ENCODE measurements at regions not wholly inside any gene's neighbourhood (a gene's known extent, or its start where the extent isn't known, plus 50 kb on each side); places are given as distances from the start of the nearest gene placed in this dataset.

GRCh38 chr5:62695274-62695673, 116.7 kb downstream of the LRRC70 start:
- H3K27me3 ChIP-seq (ENCODE audit: insufficient read depth, low read length), result no peaks in the 10 kb centered on the region; the same call in 1 of the 2 replicates
- WGBS (ENCODE audit: extremely low coverage, insufficient read length, low lambda C conversion rate), result no CpG with 5 or more reads among the region's 3 CpGs
- no peaks in the 10 kb centered on the region for H3K79me2 ChIP-seq (ENCODE audit: insufficient read depth, low read length)
- H4K5ac ChIP-seq (ENCODE audit: insufficient read length, low read depth, low read length), result no peak overlapping the region
- H3K4me2 ChIP-seq (ENCODE audit: insufficient read depth, insufficient read length, low read length), result no peak overlapping the region
- Mint-ChIP-seq H3K4me3 (no peak overlapping the region), H3K36me3 (ENCODE audit: insufficient read depth in 1 of 3, low read depth in 3 of 3) (peaks cover 2 to 4% (median 2%) of the 10 kb centered on the region in 3 experiments; a peak in 3 of 7 replicates), H3K9me3 (peaks cover 0 to 7% of the 10 kb centered on the region in 2 experiments; a peak in 3 of 5 replicates), H3K27me3 (ENCODE audit: low read depth) (no peaks in the 10 kb centered on the region), H3K27ac (no peak overlapping the region), H3K4me1 (peaks cover 5 to 14% of the 10 kb centered on the region in 2 experiments)
- no peaks in the 10 kb centered on the region for H3K4me1 ChIP-seq (ENCODE audit: insufficient read depth, low read length)
- no peak overlapping the region for H2BK12ac ChIP-seq (ENCODE audit: insufficient read length, low read depth, low read length)
- DNase-seq, result no peak
- H3K23me2 ChIP-seq (ENCODE audit: insufficient read length, low read depth, low read length, poor library complexity, severe bottlenecking), result no peaks in the 10 kb centered on the region
- H4K20me1 ChIP-seq (ENCODE audit: control insufficient read depth, insufficient read depth, insufficient read length), result no peaks in the 10 kb centered on the region
- no peak overlapping the region for H4K91ac ChIP-seq (ENCODE audit: insufficient read length, low read depth, low read length)
- H3K27ac ChIP-seq (ENCODE audit: insufficient read length, low read depth, low read length), result no peak overlapping the region
- no peak overlapping the region for H3K18ac ChIP-seq (ENCODE audit: insufficient read length, low read depth, low read length)
- no peak for TF ChIP-seq CTCF (conservative IDR thresholded peaks at IDR 0.05)
- no peak overlapping the region for H3T11ph ChIP-seq (ENCODE audit: low read length)
- H3K79me1 ChIP-seq (ENCODE audit: insufficient read depth, low read depth, low read length, poor library complexity, severe bottlenecking), result no peaks in the 10 kb centered on the region
- H2BK15ac ChIP-seq (ENCODE audit: low read depth, low read length), result no peak overlapping the region
- H2AFZ ChIP-seq (ENCODE audit: low read length), result no peak overlapping the region
- H4K8ac ChIP-seq (replicated peaks; ENCODE audit: insufficient read length, low read depth, low read length), result no peak overlapping the region
- H3K14ac ChIP-seq (ENCODE audit: insufficient read depth, low read length), result no peak overlapping the region
- no peak overlapping the region for H3K23ac ChIP-seq (ENCODE audit: insufficient read length, low read depth, low read length)
- no peak overlapping the region for H3K4ac ChIP-seq (ENCODE audit: low read depth, low read length)
- H3K56ac ChIP-seq (ENCODE audit: insufficient read length, low read depth, low read length), result no peak overlapping the region
- no peak overlapping the region for H2BK5ac ChIP-seq (ENCODE audit: insufficient read length, low read length)
- no peaks in the 10 kb centered on the region for H3K9me3 ChIP-seq (ENCODE audit: control insufficient read depth, low read depth, low read length)
- H2AK5ac ChIP-seq (ENCODE audit: insufficient read length, low read length), result no peak overlapping the region
- no peak overlapping the region for H2BK120ac ChIP-seq (ENCODE audit: low read depth, low read length, poor library complexity, severe bottlenecking)
- no peak overlapping the region for H2BK20ac ChIP-seq (ENCODE audit: low read depth, low read length, poor library complexity, severe bottlenecking)
- H3K9ac ChIP-seq (ENCODE audit: extremely low read depth, insufficient read length, low read length), result no peak overlapping the region

Measured in H9 (cell line).